NCI-H128 (cell line): ENCODE measurements at regions not wholly inside any gene's neighbourhood (a gene's known extent, or its start where the extent isn't known, plus 50 kb on each side); places are given as distances from the start of the nearest gene placed in this dataset.

Experiments used
- DNase-seq: peaks from one replicate; lab custom pipeline; 2025; ENCODE audit not compliant: unreplicated experiment; lab: John Stamatoyannopoulos, UW

DNA sequence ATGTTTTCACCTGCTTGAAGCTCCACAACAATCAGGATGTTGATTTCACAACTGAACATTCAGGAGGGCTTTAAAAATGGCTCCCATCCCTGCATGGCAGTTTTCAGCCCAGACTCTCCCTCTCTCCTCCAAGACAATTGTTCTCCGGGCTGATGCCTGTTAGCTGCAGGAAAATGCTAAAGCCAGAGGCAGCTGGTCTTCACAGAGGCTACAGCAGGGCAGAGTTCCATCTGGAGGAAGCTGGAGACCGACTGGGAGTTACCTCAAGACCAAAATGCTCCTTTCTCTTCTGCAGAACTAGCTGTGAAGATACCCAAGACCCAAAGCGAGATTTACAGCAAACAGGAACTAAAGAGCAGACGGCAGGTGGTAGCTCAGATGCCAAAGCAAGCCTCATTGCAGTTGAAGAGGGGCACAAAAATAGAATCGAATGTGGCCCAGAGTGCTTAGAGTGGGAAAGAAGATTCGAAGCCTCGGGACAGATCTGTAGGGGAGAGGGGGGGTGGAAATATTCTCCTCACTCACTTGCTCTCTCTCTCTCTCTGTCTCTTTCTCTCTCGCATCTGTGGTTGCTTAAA lies 423.6 kb downstream of the ZNF521 start:
- no peak for DNase-seq

DNA sequence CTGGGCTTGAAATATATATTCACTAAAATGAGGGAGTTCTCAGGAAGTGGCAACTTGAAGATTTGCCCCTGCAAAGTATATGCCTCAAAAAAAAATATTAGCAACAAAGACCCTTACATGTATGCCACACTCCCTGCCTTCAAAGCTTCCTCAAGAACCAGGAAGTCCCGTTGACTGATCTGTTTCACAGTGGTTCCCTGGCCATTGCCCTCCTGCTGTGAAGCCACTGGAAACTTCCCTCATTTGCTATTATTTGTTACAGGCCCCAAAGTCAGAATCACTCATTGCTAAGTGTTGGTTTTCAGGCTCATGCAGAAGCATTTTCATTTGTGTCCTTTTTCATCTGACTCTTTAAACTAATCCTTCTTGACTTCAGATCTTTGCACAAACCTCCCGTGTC lies 421.5 kb downstream of the ZNF521 start:
- DNase-seq = no peak

DNA sequence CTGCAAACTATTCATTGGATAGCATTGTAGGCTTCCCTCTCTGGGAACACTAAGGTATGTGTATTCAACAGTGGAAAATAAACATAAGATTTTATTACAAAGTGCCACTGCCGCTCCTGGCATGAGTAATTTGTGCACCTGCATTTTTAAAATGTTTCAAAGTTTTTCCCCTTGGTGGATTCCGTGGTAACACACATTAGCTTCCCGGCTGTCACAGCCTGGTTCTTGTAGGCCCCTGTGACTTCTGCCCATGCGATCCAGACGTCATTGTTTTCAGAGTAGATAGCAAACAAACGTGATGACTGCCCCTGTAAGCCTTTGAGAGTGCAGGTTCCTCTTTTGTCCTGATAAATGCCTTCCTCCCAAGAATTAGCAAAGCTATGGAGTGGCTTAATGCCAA lies 421.0 kb downstream of the ZNF521 start:
- DNase-seq = no peak

DNA sequence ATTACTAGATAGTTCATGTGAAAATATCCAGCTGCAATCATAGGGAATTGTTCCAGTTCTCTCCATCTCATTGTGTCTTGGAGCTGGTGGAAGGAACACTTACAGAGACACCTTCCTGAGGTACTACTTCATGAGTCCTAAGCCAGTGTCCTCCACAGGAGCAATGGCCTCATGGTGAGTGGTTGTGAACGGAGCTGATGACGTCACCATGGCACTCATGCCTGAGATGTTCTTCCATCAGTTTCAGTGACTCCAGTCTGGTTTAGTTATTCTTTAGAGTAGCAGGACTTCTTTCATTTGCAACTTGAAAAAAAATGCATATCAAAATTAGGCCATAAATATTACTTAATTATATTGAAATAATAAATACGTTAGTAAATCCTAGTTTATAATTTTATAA lies 418.6 kb downstream of the ZNF521 start:
- DNase-seq = no peak

DNA sequence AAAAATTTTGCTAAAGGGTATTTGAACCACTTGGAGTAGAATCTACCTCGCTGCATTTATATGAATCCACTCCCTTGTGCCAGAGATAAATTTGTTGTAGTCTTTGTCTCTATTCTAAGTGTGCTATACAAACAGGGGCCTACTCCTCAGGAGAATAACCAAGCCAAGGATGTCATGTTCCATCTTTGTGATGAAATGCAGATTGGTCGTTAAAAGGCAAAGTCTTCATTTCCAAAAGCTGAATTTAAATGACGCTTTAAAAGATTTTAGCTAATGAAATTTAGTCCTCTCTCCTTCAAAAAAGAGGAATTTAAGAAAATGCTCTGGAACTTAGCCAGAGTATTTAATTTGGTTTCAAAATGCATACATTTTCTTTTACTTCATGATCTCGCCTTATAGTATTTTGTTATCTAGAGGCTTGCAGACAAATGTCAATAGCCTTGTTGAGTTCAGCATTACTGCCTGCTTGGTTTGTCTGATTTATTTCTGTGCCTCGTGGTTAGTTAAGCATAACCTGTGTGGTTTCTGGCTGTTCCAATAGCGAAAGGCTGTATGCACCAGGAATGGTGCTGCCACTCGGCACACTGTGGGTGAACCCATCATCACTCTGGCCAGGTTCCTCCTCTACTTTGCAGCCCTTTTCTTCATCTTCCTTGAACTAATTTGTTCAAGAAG lies 417.6 kb downstream of the ZNF521 start:
- no peak for DNase-seq

DNA sequence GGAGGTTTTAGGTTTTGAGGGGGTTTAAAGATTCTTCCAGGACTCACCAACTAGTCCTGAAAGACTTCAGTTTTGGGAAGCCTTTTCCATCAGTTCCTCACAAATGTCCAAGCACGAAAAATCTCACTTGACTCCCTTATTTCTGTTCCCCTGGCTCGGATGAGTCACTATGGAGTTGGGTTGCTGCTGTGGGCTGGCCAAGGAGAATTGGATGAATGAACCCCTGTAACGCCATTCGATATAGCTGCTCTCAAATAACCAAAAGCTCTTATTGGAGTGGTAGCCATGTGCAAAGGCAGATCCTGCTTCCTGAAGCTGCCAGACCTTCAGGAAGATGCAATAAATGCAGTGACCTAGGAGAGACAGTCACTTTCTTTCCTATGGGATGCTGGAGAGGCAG lies 417.0 kb downstream of the ZNF521 start:
- no peak for DNase-seq

DNA sequence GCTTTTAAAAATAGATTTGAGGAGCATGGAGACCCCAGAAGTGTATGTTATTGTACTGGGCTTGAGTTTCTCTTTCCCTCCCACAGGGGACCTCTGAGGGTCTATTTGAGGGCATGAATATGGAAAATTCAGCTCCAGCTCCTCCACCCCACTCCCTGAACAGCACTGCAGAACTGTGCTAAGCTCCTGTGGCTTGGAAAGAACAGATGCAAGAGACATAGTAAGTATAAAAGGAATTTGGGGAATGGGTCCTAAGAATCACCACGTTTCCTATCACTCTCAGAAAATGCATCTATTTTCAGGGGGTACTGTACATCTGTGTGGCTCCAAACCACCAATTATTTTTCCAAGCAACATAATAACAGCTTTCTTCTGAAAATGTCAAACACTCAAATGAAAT lies 416.1 kb downstream of the ZNF521 start:
- no peak for DNase-seq

DNA sequence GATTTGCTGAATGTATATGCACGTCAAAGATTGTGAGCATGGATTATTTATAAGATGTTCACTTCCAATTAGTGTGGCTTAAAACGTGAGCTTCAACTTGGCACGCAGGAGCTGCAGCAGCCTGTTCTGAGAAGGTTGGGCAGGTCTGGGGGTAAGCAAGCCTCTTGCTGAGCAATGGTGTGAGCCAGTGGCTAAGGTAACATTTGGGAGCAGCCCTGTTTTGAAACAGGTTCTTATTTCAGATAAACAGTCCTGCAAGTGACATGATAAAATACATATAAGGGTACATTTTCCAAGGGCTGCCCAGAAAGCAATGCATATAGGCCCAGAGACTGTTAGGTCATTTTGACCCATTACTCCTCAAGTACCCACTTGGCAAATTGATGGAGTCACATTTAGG lies 415.3 kb downstream of the ZNF521 start:
- DNase-seq = no peak

DNA sequence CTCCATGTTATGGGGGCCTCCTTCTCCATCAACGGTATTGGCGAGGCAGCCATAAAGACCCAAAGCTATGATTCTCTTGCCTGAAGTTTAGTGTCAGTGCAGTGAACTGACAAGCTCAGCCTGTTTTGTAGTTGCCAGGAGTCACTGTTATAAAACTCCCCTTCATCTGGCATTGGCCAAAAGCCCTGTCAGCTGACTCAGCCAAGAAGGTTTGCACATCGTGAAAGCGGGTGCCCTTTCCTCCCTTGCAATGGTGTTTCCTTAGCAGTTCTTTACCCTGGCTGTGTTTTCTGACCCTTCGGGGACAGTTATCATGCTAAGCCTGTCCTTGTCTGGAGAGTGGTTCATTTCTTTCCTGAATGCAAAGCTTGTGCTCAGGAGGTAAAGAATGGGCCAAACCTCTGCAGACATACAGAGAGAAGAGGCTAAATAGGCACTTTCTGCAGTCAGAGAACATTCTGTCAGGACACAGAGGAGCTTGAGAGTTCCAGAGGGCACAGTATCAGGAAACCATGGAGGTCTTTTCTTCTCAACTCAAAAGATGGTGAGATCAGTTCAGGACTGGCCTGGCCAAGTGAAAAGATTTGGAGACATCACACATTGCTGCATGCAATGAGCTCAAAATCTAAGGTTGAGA lies 414.2 kb downstream of the ZNF521 start:
- DNase-seq = no peak

DNA sequence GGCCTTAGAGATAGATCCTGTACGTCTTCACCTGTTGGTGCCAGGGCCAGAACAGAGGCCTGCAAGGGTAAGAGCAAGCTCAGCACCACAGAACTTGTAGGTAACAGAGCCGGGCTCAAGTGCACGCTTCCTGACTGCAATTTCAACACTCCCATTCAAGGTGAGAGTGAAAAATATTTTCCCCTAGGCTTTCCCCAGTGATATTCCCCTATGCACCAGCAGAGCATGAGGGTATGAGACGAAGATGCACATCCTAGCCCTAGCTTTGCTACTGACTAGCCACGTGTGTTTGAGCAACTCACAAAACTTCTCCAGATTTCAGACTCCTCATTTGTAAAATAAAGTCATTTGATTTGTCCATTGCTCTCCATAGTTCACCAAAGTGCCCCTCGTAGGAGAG lies 411.6 kb downstream of the ZNF521 start:
- DNase-seq = no peak

DNA sequence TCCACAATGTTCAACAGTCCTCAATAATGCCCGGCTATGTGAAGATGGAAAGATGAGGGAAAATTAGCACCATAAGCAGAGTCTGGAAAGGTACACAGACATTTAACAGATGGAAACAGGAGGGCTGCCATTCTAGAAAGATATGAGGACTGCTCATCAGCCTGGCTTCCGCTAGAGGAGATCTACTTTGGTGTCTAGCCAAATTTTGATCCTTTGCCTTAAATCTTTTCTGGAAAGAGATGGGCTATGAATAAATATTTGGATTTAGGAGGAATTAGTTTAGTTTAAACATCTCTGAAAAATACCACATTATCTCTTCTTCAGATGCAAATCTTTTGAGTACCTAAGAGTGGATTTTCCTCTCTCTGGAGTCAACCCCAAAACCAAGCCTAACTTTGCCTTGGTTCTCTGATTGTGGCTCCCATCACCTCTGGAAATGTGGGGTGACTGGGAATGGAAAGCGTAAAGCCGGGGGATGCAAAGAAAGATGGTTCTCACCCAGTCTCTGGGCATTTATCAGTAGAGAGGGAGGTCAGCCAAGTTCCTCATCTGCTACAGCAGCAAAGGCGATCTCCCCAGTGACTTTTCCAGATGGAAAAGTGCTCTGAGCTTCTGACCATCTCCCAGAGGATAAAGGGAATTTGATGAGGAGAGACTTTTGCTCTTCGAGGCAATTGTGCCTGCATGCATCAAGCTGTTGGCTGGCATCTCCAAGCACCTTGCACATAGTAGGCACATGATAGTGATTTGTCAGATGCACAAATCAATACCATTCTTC lies 410.6 kb downstream of the ZNF521 start:
- DNase-seq = no peak

DNA sequence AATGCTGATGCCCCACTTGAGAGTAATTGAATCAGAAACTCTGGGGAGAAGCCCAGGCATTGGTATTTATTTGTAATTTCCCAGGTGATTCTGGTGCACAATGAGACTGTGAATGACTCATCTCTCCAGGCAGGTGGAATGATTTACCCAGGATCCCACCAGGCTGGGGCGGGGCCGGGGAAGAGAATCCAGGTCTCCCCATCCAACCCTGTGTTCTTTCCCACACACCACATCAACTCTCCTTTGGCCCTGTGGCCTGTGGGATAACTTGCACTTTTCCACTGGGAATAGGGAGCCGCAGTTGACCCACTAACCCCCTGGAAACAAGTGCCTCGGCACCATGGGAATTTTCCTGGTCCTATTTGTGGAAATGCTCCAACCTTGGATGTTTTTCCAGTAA lies 409.8 kb downstream of the ZNF521 start:
- no peak for DNase-seq

DNA sequence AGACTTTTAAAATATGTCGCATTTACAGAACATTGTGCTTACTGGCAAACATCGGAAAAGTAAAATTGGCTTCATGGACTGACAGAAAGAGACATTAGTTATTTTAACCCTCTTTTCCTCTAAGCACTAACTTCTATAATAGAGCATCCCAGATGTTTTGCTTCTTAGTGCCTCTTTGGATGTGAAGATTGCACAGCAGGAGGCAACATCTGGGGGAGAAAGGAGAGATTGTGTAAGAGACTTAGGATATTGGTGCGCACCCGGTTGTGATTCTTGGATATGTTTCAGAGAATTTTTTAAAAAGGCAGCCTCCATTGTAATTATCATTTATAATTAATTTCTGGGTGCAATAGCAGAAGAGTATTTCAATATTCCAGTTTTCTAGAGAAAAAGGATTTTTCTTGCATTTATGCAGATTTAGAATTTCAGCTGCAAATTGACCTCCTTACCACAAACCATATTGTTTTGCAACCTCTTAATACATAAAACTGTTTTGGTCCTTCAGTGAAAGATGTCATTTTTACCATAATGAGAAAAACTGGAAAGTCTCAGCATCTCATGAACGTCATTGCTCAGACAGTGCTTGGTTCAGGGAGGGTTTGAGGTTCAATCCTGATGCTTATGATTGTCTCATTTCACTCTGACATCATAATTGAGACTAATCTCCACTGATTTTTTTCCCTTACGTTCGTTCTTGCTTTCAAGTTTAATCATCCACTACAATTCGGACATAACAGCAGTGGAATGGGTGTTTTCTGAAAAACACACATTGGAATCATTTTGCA lies 404.3 kb downstream of the ZNF521 start:
- DNase-seq = no peak

DNA sequence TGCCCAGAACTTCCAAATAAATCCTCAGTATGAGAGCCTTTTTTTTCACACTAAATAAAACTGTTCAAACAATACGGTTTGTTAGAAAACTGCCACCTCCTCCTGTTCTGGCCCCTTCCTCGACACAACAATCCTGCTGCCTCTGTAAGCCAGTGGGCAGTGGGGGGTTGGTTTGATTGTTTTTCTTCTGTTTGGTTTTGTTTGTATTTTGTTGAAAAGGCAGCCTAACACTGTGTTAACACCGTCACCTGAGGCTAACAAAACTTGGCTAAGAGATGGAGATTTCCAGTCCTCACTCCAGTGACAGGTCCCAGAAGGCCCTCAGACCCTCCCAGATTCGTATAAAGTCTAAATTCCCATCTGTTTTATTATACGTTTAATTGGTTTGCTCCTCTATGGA lies 402.1 kb downstream of the ZNF521 start:
- no peak for DNase-seq

DNA sequence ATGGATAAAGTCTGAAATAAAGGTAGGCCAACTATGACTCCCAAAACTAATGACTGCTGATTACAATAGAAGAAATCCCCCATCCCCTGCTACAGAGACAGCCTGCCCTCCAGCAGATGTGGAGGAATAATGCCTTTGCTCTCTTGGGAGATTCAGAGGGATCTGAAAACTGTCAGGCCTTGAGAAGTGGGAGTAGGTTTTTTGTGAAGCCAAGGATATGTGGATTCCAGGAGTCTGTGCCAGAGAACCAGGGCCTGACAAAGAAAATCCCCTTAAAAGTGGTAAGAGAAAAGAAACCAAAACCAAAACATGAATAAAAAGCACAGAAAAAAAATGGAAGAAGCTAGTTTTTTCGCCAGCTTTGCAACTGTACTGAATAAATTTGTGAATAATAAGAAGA lies 397.6 kb downstream of the ZNF521 start:
- no peak for DNase-seq

DNA sequence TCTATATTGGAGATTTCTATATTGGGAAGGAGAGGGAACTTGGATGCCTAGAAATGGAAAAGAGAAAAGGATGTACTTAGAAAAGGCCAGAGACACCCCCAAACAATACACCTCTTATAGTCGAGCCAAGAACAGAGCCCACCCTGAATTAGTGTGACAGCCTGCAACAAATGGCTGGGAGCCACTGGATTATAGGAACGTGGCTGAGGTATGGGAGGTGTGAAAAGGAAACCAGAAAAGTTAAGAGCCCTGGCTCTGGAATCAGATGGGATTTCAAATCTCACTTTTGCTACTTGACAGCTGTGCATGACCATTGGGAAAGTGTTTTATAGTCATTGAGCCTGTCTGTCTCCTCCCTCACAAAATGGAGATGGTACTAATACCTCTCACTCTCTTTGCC lies 394.0 kb downstream of the ZNF521 start:
- DNase-seq = no peak

DNA sequence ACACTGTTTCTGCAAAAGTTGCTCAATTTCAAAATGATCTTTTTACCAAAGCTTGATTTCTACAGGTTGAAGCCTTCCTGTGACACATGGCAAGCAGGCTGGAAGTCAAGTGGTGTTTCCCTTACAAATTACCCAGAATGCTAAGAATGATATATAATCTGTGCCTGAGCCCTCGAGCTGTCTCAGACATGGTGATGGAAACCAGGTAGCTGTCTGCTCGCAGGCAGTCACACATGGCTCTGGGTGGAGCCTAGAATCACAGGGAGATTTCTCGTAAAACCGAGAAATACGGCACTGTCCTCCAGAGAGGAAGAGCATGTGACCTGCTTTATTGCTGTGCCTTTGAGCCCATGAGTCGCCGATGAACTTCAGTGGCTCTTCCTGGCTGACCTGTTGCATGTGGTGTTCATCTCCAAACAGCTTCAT lies 392.9 kb downstream of the ZNF521 start:
- DNase-seq = no peak

DNA sequence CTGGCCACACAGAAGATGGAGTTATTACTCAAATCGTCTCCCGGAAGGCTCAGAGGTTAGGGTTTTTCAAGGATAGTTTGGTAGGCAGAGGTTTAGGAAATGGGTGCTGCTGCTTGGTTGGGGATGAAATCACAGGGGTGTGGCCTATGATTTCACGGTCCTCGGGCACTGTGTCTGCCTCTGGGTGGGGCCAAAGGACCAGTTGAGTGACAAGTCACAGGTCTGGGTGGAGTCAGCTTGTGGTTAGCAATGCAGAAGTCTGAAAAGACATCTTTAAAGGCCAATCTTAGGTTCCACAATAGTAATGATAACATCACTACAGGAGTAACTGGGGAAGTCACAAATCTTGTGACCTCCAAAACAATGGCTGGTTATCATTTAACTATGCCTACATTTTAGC lies 387.8 kb downstream of the ZNF521 start:
- DNase-seq = no peak

DNA sequence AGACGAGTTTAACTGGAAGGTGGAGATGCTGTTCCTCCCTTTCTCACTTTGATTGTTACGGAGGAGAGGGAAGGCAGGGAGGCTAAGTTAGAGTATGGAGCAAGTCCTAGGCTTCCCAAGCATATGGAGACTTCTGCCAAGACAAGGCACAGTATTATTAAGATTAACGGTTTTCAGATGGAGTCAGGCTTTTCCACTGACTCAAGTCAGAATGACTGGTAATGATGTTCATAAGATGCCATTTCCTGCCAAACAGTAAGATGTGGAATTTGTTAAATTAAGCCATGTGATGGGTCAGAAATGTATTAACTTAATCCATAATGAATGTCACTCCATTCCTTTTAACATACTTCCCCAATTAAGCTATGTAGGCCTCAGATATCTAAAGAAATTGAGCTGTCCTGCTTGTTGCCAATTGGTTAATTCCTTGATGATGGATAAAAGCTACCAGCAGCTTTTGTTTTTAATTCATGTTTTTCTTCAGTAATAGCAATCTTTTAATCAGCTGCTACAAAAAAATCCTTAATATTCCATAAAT lies 383.7 kb downstream of the ZNF521 start:
- DNase-seq = no peak

DNA sequence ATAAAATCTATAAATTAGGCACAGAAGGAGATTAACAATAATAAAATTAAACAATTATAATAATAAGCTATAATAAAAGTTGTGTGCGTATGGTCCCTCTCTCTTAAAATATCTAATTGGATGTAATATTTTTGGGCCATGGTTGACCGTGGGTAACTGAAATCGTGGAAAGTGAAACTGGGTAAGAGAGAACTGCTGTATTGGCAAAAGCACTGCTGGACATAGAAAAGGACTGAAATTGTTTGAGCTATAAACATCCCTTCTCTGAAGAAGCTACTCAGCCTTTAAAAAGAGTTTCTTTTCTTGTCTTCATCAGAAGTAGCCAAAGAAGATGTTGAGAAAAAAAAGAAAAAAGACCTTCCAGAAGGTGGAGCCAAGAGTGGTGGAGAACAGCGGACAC lies 379.4 kb downstream of the ZNF521 start:
- DNase-seq = no peak

DNA sequence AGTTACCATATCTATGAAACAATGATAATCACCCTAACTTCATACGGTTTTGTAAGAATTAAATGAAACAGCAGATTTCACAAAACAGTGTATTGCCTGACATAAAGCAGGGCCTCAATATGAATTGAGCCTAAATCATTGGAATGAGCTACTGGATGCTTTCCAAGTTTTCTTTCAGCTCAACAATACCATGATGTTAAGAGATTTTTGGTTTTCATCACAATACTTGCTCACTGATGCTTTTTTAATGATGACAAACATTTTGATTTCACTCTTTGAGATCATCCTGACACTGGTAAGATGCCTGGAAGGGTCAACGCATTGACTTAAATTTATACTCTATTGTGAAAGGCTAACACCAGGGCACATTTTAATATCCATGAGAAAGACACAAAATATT lies 377.5 kb downstream of the ZNF521 start:
- no peak for DNase-seq
